ENCODE measurements at regions not wholly inside any gene's neighbourhood (a gene's known extent, or its start where the extent isn't known, plus 50 kb on each side); places are given as distances from the start of the nearest gene placed in this dataset.

DNA sequence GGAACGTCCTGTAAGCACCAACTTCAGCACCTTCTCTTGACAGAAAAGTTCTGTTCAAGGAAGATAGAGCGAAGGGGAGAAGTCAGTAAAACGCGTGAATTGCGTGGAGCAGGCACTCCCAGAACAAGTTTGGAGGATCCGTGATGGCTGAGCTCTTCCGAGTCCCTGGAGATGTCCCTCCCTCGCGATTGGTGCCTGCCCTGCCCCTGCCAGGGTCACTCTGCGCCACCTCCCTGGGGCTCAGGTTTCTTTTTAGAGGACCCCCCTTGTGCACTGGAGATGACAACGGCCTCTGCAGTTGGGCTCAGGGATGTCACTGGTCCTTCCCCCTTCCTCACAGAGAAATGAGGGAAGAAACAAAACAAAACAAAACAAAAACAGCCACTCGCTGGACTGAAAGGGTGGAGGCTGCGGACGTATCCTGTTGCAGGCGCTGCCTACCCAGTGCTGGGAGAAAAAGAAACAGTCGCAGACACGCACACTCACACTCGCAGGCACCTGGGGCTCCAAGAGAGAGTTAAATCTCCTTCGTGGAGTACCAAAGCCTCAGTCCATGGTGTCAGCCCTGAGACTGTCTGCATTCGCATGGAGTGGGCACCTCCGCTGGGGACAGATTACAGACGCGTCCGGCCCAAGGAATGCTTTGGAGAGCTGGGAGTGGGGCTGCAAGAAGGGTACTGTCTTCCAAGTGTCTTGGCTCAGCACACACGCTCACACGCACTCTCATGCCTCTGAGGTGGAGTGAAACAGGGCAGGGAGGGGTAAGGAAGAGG lies 512.7 kb downstream of the SLCO4C1 start:
- TF ChIP-seq POLR2A (IDR thresholded peaks at IDR 0.05; ENCODE audit: low read depth, low read length) (no peak), EZH2 (IDR thresholded peaks at IDR 0.05; ENCODE audit: borderline replicate concordance, low read depth, low read length, severe bottlenecking) (no peak), MYC (IDR thresholded peaks at IDR 0.05; ENCODE audit: low read depth, low read length) (no peak), JUN (IDR thresholded peaks at IDR 0.05; ENCODE audit: borderline replicate concordance, insufficient read depth, insufficient read length, low read depth) (no peak), GATA2 (IDR thresholded peaks at IDR 0.05; ENCODE audit: insufficient read depth, insufficient read length, low read depth, low read length) (no peak)
- TF ChIP-seq, protein P1, sequence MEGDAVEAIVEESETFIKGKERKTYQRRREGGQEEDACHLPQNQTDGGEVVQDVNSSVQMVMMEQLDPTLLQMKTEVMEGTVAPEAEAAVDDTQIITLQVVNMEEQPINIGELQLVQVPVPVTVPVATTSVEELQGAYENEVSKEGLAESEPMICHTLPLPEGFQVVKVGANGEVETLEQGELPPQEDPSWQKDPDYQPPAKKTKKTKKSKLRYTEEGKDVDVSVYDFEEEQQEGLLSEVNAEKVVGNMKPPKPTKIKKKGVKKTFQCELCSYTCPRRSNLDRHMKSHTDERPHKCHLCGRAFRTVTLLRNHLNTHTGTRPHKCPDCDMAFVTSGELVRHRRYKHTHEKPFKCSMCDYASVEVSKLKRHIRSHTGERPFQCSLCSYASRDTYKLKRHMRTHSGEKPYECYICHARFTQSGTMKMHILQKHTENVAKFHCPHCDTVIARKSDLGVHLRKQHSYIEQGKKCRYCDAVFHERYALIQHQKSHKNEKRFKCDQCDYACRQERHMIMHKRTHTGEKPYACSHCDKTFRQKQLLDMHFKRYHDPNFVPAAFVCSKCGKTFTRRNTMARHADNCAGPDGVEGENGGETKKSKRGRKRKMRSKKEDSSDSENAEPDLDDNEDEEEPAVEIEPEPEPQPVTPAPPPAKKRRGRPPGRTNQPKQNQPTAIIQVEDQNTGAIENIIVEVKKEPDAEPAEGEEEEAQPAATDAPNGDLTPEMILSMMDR (IDR thresholded peaks at IDR 0.05; ENCODE audit: extremely low read depth in 1 of 2, insufficient read depth in 1 of 2, low read depth in 1 of 2, low read length in 2 of 2), result no peak
